Gastroesophageal sphincter (tissue), 4 donors: ENCODE measurements at regions not wholly inside any gene's neighbourhood (a gene's known extent, or its start where the extent isn't known, plus 50 kb on each side); places are given as distances from the start of the nearest gene placed in this dataset.
"Not testable (repeated sequence)": the region's sequence is repeated elsewhere in the genome, so short reads cannot be mapped to it uniquely, and the experiment has no call there.

Source experiments
- ATAC-seq: fragments of 150-250 bp; one replicate; pipeline ENCODE4 v1.9.1; 2016; ENCODE audit warnings: mild to moderate bottlenecking, moderate library complexity
- H3K27ac ChIP-seq, 4 donors: fragments of 200-600 bp; sonication (generic) in 3 of 4; 1 replicate in 3 of 4; 2 replicates in 1 of 4; pipeline ENCODE4 v1.5.1; 2016 to 2019
- H3K27me3 ChIP-seq: fragments of 200-600 bp; sonication (generic); one replicate; pipeline ENCODE4 v1.5.1; 2019
- H3K36me3 ChIP-seq, 2 donors: fragments of 200-600 bp; sonication (generic); one replicate each; pipeline ENCODE4 v1.5.1; 2019; ENCODE audit warnings: control low read depth in 1 of 2
- H3K4me1 ChIP-seq, 3 donors: fragments of 200-600 bp; sonication (generic); 1 replicate in 2 of 3; 2 replicates in 1 of 3; pipeline ENCODE4 v1.5.1; 2016 to 2019; ENCODE audit warnings: control low read depth in 2 of 3
- H3K4me3 ChIP-seq, 2 donors: fragments of 200-600 bp; sonication (generic); one replicate each; pipeline ENCODE4 v1.5.1; 2019; ENCODE audit warnings: mild to moderate bottlenecking in 1 of 2, moderate library complexity in 1 of 2
- H3K9me3 ChIP-seq, 3 donors: fragments of 200-600 bp; sonication (generic); one replicate each; pipeline ENCODE4 v1.5.1; 2017 to 2019; ENCODE audit warnings: control low read depth in 2 of 3
- EP300 ChIP-seq: sonication (generic); formaldehyde crosslinking; IDR thresholded peaks from one replicate; pipeline ENCODE4 v1.6.1; 2017; ENCODE audit warnings: antibody characterized with exemption, mild to moderate bottlenecking
- POLR2A ChIP-seq, 2 donors: fragments of 450-650 bp; IDR thresholded peaks; one replicate each; pipeline ENCODE4 v1.6.1; 2017; ENCODE audit warnings: antibody characterized with exemption in 2 of 2, mild to moderate bottlenecking in 2 of 2, moderate library complexity in 1 of 2
- POLR2AphosphoS5 ChIP-seq: sonication (generic); formaldehyde crosslinking; IDR thresholded peaks from one replicate; pipeline ENCODE4 v1.6.1; 2017; ENCODE audit warnings: antibody characterized with exemption
- WGBS, 2 donors: methylation state at CpG; one replicate each; pipeline ENCODE4 v1.1.5; 2018; ENCODE audit warnings: low coverage in 1 of 2; 5-methylcytosine and 5-hydroxymethylcytosine counted together
- TF ChIP-seq, protein P1 (sequence below), 4 experiments: fragments of 200-600 bp in 2 of 4; fragments of 450-650 bp in 2 of 4; sonication (generic) in 1 of 4; IDR thresholded peaks; one replicate each; pipeline ENCODE4 v1.5.1; 2017 to 2019; ENCODE audit warnings: antibody characterized with exemption in 4 of 4, mild to moderate bottlenecking in 2 of 4, moderate library complexity in 2 of 4

- no peak for ATAC-seq
- WGBS, 2 donors: 65 to 66% methylated on average over 2 to 4 of the region's 7 CpGs
- H3K4me3 ChIP-seq: no peak overlapping the region
Observed at GRCh38 chr14:49960453-49960852, 67.6 kb downstream of the ARF6 start.

DNA sequence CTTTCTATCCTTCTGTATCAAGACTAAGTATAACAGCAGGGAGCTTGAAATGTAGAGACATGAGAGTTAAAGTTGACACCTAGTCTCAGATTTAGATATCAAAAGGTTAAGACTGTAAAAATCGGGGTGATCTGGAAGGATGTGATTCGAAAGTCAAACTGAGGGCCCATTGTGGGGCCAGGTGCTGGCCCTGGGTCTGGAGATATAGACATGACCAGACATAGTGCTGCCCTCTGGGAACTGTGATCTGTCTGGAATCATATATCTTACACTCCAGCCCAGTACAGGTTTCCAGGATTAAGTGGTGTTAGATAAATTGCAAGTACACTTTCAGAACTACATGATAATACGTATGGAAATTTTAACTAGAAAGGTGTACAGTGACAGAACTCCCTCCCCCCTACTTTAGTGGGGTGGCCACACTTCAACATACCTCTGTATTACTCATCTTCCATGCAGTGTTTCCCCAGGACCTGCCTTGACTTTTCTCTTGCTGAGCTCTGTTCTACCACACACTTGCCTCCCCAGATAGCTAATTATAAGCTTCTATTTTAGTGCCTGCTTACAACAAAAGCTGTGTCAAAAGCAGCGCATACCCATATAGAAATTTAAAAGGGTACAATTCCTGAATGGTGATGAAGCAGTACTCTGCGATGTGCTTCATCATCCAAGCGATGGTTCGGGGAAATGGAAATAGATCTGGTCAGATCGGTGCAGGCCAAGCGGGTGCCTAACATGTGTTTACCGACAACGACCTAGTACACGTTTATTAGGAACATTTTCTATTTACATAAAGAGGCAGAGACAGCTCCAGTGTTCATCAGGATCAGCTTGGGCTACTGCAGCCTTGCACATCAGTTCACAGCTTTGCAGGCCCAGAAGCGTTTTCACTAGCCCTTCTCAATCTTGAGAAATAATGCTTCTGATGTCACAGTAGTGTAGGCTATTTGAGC lies 68.7 kb downstream of the ARF6 start:
- TF ChIP-seq POLR2AphosphoS5 (no peak), POLR2A (IDR thresholded peaks at IDR 0.05) (no peak), EP300 (no peak)
- TF ChIP-seq, protein P1, sequence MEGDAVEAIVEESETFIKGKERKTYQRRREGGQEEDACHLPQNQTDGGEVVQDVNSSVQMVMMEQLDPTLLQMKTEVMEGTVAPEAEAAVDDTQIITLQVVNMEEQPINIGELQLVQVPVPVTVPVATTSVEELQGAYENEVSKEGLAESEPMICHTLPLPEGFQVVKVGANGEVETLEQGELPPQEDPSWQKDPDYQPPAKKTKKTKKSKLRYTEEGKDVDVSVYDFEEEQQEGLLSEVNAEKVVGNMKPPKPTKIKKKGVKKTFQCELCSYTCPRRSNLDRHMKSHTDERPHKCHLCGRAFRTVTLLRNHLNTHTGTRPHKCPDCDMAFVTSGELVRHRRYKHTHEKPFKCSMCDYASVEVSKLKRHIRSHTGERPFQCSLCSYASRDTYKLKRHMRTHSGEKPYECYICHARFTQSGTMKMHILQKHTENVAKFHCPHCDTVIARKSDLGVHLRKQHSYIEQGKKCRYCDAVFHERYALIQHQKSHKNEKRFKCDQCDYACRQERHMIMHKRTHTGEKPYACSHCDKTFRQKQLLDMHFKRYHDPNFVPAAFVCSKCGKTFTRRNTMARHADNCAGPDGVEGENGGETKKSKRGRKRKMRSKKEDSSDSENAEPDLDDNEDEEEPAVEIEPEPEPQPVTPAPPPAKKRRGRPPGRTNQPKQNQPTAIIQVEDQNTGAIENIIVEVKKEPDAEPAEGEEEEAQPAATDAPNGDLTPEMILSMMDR (IDR thresholded peaks at IDR 0.05): no peak
- H3K4me3 ChIP-seq: no peak overlapping the region
- H3K9me3 ChIP-seq: no peaks in the 10 kb centered on the region
- no peaks in the 10 kb centered on the region for H3K36me3 ChIP-seq
- H3K27ac ChIP-seq: no peak overlapping the region
- WGBS, 2 donors: 89 to 95% methylated on average over 3 to 12 of the region's 13 CpGs
- no peaks in the 10 kb centered on the region for H3K4me1 ChIP-seq
- H3K27me3 ChIP-seq: no peaks in the 10 kb centered on the region
- ATAC-seq: no peak

More at GRCh38 chr14:49960453-49960852, 67.6 kb downstream of the ARF6 start:
- H3K27me3 ChIP-seq: no peaks in the 10 kb centered on the region
- no peaks in the 10 kb centered on the region for H3K36me3 ChIP-seq
- no peaks in the 10 kb centered on the region for H3K4me1 ChIP-seq
- no peak overlapping the region for H3K27ac ChIP-seq
- TF ChIP-seq POLR2A (IDR thresholded peaks at IDR 0.05): no peak
- no peak for TF ChIP-seq POLR2AphosphoS5
- no peak for TF ChIP-seq EP300
- TF ChIP-seq, protein P1 (IDR thresholded peaks at IDR 0.05): no peak
- H3K9me3 ChIP-seq: no peaks in the 10 kb centered on the region

- H3K36me3 ChIP-seq: no peaks in the 10 kb centered on the region
- H3K27ac ChIP-seq: no peak overlapping the region
- no peaks in the 10 kb centered on the region for H3K9me3 ChIP-seq
- TF ChIP-seq, protein P1 (IDR thresholded peaks at IDR 0.05): no peak
- TF ChIP-seq POLR2A (IDR thresholded peaks at IDR 0.05) (no peak), POLR2AphosphoS5 (no peak), EP300 (no peak)
- H3K27me3 ChIP-seq: no peaks in the 10 kb centered on the region
- no peak overlapping the region for H3K4me3 ChIP-seq
- H3K4me1 ChIP-seq: no peaks in the 10 kb centered on the region
- WGBS, 2 donors: 81 to 95% methylated on average over 3 to 6 of the region's 6 CpGs
- ATAC-seq: no peak
Observed at GRCh38 chr14:49962621-49963020, 69.7 kb downstream of the ARF6 start.

DNA sequence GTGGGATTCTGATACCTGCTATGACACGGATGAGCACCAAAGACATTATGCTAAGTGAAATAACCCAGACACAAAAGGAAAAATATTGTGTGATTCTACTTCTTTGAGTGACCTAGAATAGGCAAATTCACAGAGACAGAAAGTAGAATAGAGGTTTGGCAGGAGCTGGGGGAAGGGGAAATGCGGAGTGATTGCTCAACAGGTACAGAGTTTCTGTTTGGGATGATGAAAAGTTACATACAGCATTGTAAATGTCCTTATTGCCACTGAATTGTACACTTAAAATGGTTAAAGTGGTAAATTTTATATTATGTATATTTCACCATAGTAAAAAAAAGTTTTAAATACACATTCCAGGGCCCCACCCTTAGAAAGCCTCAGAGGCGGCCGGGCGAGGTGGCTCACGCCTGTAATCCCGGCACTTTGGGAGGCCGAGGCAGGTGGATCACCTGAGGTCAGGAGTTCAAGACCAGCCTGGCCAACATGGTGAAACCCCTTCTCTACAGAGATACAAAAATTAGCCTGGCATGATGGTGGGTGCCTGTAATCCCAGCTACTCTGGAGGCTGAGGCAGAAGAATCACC lies 72.3 kb downstream of the ARF6 start:
- not testable (repeated sequence) for H3K4me1 ChIP-seq, H3K27me3 ChIP-seq, H3K4me3 ChIP-seq, H3K36me3 ChIP-seq, H3K27ac ChIP-seq, ATAC-seq, H3K9me3 ChIP-seq
- WGBS, 2 donors: 80 to 93% methylated on average over 2 to 8 of the region's 8 CpGs

DNA sequence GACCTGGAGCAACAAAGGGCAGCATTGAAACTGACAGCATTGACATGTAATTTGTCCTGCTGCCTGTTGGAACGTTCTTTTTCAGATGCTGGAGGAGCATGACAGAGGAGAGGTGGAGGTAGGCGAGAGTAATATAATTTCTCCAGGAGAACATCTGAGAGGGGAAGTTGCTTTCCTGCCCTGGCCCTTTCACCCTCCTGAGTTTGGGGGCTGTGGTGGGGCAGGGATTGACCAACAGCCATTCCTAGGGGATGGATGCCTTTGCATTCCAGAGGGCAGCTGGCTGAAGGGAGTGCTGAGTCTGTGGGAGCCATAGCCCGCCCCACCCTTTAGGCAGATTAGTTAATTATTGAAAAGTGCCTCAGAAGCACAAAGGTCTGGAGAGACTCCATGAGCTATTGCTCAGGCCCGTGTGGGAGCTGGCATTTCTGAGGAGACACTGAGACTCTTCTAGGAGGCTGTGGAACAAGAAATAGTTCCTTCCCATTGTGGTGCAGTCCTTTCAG lies 73.5 kb downstream of the ARF6 start:
- Histone ChIP-seq H3K9me3 (no peaks in the 10 kb centered on the region), H3K36me3 (no peaks in the 10 kb centered on the region), H3K4me3 (no peak overlapping the region), H3K27me3 (no peaks in the 10 kb centered on the region), H3K4me1 (peaks cover 0 to 14% (median 7%) of the 10 kb centered on the region in 3 donors), H3K27ac (no peak overlapping the region)
- ATAC-seq: no peak
- 60 to 63% methylated on average over 3 to 4 of the region's 4 CpGs for WGBS, 2 donors
- TF ChIP-seq, protein P1 (IDR thresholded peaks at IDR 0.05): no peak
- TF ChIP-seq EP300 (no peak), POLR2AphosphoS5 (no peak), POLR2A (IDR thresholded peaks at IDR 0.05) (no peak)
